ENCODE measurements at regions not wholly inside any gene's neighbourhood (a gene's known extent, or its start where the extent isn't known, plus 50 kb on each side); places are given as distances from the start of the nearest gene placed in this dataset.
A peak's percentile ranks its signal among the peaks of the same experiment; 100 is the strongest.
"Not testable (repeated sequence)": the region's sequence is repeated elsewhere in the genome, so short reads cannot be mapped to it uniquely, and the experiment has no call there.

GRCh38 chr7:47190462-47190861, 391.4 kb downstream of the TNS3 start:
- no peak for DNase-seq (ENCODE audit: low read depth)

GRCh38 chr7:47188653-47189315, 393.1 kb downstream of the TNS3 start:
- DNase-seq (ENCODE audit: low read depth), result no peak

DNA sequence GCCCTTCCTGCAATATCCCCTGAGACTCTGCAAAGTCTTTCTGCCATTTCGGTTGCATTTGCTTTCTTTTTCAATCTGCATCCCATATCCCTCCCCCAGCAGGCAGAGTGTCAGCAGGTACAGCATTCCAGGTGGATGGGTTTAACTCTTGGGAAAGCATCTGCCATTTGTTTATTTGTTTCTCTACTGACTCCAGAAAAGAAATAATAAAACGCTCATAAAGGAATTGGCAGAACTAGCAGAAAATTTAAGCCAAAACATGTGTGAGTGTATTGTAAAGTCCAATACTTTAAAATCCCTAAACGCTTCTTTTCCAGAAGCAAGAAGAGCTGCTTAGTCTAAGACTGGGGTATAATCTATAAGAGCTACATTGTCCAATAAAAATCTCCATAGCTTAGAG, 393.8 kb downstream of the TNS3 start:
- no peak for DNase-seq (ENCODE audit: low read depth)

DNA sequence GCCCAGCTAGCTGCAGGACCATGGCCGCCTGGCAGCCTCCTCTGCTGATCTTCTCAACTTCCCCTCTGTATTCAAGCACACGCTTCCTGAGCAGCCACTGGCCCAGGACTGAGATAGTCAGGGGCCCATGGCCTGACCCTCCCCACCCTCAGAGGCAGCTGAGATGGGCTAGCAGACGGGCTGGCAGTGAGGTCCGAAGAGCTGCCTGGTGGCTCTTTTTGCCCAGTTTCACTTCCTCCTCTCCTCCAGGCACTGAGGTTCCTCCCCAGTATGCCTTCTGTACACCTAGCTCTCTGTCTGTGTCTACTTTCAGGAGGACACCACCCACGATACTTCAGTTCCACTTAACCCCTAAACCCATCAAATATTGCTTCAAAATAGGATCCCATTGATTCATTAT, 395.6 kb downstream of the TNS3 start:
- no peak for DNase-seq (ENCODE audit: low read depth)

DNA sequence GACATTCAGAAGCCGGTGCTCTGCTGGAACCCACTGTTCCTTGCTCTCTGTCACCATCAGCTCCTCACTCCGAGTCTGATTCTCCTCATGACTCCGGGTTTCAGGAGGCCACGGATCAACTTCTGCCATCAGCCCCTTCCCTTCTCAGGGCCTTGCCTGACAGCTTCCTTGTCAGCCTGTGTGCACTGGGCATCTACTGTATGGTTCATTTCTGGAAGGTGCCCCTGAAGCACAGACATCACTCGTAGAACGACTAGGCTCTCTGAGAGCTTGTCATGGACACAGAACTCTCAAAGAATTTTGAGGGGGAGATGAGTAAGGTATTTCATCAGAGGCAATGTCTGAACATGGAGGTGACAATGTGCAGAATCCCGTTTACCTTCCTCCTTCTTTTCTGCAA, 396.1 kb downstream of the TNS3 start:
- no peak for DNase-seq (ENCODE audit: low read depth)

- DNase-seq (ENCODE audit: low read depth), result no peak
Observed at GRCh38 chr7:47185170-47185569, 396.7 kb downstream of the TNS3 start.

GRCh38 chr7:47183862-47184590, 397.9 kb downstream of the TNS3 start:
- no peak for DNase-seq (ENCODE audit: low read depth)

GRCh38 chr7:47181746-47182361, 400.1 kb downstream of the TNS3 start:
- no peak for DNase-seq (ENCODE audit: low read depth)

DNA sequence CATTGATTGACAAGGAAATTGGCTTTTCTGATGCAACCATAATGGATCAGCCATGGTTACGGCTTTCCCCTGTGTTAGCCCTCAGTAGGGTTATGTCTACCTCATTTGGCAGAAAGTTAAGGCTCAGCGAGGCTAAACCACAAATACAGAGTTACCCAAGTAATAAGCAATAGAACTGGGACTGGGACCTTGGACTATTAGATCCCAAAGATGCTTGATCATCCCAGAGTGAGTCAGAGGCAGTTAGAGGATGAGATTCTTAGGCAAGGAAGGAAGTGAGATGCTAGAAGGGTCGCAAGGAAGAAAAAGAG, 401.4 kb downstream of the TNS3 start:
- peak; percentile 10 for DNase-seq (ENCODE audit: low read depth)

DNA sequence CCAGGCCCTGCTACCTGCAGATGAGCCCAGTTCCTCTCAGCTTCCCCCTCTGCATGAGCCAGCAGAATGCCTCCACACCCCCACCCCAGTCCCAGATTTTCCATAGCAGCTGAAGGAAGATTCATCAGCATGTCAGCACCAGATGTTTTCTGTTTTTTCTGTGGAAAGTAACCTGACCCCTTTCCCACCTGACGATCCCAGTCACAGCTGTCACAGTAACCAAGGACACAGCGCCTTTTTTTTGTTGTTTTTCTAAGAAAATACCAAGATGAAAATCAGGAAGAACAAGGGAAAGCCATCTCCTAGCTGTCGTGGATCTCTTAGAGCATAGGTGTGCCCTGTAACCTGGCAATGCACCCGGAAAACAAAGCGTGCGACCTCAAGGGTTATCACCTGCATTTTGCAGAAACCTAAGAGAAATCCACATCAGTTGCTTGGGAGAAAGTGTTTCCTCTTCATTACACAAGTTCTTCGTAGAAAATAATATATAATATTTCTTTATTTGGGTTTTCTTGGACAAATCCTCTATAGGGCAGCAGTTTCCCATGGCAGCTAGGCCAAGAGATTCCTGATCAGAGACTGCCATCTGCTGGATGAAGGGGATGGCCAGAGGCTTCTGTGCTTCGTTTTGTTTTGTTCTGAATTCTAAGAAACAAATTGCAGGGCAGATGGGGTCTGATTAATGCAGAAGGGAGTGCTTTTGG, 401.9 kb downstream of the TNS3 start:
- peak; percentile 21 for DNase-seq (ENCODE audit: low read depth)

- not testable (repeated sequence) for DNase-seq (ENCODE audit: low read depth)
Observed at GRCh38 chr7:47172602-47173539, 409.0 kb downstream of the TNS3 start.

DNA sequence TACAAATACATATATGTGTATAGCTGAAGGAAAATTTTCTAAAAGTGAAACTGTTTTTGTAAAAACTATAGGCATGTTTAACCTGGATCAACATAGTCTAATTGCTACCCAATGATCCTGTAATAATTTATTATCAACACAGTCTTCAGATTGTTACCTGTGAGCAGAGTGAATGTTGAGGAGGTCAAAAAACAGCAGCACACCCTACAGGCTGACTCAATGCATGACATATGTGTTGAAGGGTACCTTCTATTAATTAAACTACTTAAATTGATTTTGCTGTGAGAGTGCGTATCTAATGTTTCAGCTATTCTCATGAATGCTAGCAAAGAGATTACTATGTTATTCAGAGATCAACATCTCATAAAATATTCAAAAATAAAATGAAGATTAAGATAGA, 411.4 kb downstream of the TNS3 start:
- DNase-seq (ENCODE audit: low read depth), result no peak

DNA sequence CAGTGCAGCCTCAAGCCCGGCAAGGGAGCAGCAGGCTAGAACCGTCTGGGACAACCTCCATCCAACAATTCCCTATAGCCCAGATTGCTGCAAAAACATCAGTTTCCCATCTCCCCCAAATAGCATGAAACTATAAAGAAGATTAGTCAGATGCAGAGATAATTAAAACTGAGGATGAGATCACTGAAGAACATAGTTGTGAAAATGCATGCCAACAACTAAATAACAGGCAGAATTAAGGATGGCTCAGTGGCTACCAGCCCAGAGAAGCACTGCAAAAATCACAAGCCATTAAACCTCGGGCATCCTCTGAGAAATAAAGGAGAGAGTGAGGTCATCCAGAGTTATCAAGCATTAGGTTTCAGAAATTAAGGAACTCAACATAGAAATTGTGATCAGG, 427.1 kb downstream of the TNS3 start:
- peak; percentile 77 for DNase-seq (ENCODE audit: low read depth)

DNA sequence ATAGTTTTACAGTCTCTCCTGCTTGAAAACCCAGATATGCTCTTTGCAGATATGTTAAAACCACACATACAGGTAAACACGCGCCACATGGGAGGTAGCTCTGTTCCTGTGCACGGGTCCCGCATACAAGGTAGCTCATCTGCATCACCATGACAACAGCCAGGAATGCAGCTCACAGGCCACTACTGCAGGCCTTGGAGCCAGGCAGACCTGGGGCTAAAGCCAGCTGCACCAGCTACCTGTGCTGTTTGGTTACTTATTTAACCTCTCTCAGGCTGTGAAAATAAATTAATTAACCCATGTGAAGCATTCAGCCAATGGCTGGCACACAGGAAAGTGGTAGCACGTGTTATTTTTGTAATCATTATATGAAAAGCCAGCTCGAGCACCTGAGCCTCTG, 428.3 kb downstream of the TNS3 start:
- no peak for DNase-seq (ENCODE audit: low read depth)

DNA sequence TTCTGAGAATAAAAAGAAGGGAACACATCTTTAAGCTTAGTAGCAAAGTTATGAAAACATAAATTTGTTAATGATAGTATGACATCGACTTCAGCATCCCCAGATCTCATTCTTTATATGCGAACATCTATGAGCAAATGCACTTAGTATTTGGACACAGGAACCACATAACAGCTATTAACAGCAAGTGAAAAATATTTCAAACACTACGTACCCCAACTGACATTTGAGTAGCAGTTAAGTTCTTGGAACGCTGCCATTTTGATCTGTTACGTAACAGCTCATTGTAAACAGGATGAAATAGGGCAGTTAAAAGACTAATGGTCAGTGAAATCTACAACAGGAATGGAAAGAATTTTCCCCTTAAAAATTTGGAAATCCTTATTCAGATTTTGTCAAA, 428.9 kb downstream of the TNS3 start:
- DNase-seq (ENCODE audit: low read depth), result peak; percentile 93

GRCh38 chr7:47152307-47152706, 429.6 kb downstream of the TNS3 start:
- no peak for DNase-seq (ENCODE audit: low read depth)

- no peak for DNase-seq (ENCODE audit: low read depth)
Observed at GRCh38 chr7:47150497-47151260, 431.2 kb downstream of the TNS3 start.

DNA sequence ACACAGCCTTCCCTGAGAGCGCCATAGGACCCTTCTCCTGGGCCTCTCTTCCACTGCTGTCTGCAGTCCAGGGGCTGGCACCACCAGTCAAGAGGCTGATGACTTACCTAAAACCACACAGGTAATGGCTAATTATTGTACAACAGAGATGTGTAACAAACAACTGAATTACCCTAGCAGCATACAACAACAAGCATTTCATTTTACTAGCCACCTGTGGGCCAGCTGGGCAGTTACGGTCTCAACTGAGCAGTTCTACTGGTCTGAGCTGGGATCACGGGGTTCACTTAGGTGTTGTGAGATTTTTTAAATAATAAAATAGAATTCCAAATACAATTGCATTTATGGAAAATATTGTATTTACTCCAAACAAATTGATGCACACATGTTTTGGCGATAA, 431.9 kb downstream of the TNS3 start:
- DNase-seq (ENCODE audit: low read depth), result no peak

DNA sequence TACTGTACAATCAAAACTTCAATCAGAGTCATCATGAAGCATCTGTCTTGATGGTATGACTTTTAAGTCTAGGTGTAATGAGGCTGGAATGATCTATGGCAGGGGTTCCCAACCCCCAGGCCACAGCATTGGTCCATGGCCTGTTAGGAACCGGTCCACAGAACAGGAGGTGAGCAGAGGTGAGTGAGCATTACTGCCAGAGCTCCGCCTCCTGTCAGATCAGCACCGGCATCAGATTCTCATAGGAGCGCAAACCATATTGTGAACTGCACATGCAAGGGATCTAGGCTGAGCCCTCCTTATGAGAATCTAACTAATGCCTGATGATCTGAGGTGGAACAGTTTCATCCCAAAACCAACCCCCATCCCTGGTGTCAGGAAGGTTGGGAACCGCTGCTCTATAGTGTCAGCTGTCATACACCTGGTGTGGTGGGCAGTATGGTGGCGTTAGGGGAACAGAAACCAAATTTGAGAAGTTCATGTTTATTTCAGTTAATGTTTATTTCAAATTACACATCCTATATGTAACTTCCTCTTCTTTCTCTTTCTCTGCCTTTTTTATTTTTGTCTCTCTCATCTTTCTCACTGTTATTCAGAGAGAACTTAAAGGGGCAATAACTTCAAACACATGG, 432.6 kb downstream of the TNS3 start:
- no peak for DNase-seq (ENCODE audit: low read depth)

- DNase-seq (ENCODE audit: low read depth), result no peak
Observed at GRCh38 chr7:47148536-47149207, 433.2 kb downstream of the TNS3 start.
